Spinal cord (tissue), 9 donors: ENCODE measurements at regions not wholly inside any gene's neighbourhood (a gene's known extent, or its start where the extent isn't known, plus 50 kb on each side); places are given as distances from the start of the nearest gene placed in this dataset.

Experiments used
- DNase-seq, 6 donors: peaks; one replicate each; pipeline versions ENCODE4 v3.0.0 to v3.0.0-alpha.2; 2013 to 2015; ENCODE audit warnings: low spot score in 6 of 6, low read depth in 4 of 6
- H3K27ac ChIP-seq: one replicate; pipeline ENCODE4 v1.5.1; 2013; ENCODE audit warnings: low read depth, low read length, control low read depth
- H3K27me3 ChIP-seq: one replicate; pipeline ENCODE4 v1.6.1; 2013; ENCODE audit warnings: low read length; ENCODE audit not compliant: control insufficient read depth, insufficient read depth
- H3K36me3 ChIP-seq: one replicate; pipeline ENCODE4 v1.6.1; 2013; ENCODE audit warnings: low read length; ENCODE audit not compliant: control insufficient read depth, insufficient read depth
- H3K4me1 ChIP-seq: one replicate; pipeline ENCODE4 v1.6.1; 2013; ENCODE audit warnings: low read length; ENCODE audit not compliant: control insufficient read depth, insufficient read depth
- H3K4me3 ChIP-seq: one replicate; pipeline ENCODE4 v1.5.1; 2013; ENCODE audit warnings: low read depth, low read length, control low read depth
- H3K9me3 ChIP-seq: one replicate; pipeline ENCODE4 v1.6.1; 2013; ENCODE audit warnings: low read length; ENCODE audit not compliant: control insufficient read depth, insufficient read depth
- WGBS: methylation state at CpG from one replicate; pipeline ENCODE4 v1.1.5; 2013; ENCODE audit warnings: missing lambda C conversion rate; ENCODE audit not compliant: insufficient coverage; 5-methylcytosine and 5-hydroxymethylcytosine counted together
- donor health status: healthy.

- Histone ChIP-seq H3K27ac (no peak overlapping the region), H3K36me3 (no peaks in the 10 kb centered on the region), H3K9me3 (no peaks in the 10 kb centered on the region), H3K4me3 (no peak overlapping the region), H3K27me3 (no peaks in the 10 kb centered on the region), H3K4me1 (no peaks in the 10 kb centered on the region)
- DNase-seq = no peak
- no CpG with 5 or more reads among the region's 2 CpGs for WGBS
Observed at GRCh38 chr4:123591875-123592274, 195.3 kb downstream of the SPRY1 start.

GRCh38 chr4:123593655-123594054 lies 197.1 kb downstream of the SPRY1 start:
- Histone ChIP-seq H3K9me3 (no peaks in the 10 kb centered on the region), H3K36me3 (no peaks in the 10 kb centered on the region), H3K4me1 (no peaks in the 10 kb centered on the region), H3K27ac (no peak overlapping the region), H3K4me3 (no peak overlapping the region), H3K27me3 (no peaks in the 10 kb centered on the region)
- no peak for DNase-seq
- 100% methylated on average over 1 of the region's 3 CpGs for WGBS

- Histone ChIP-seq H3K4me3 (no peak overlapping the region), H3K27ac (no peak overlapping the region), H3K27me3 (no peaks in the 10 kb centered on the region), H3K36me3 (no peaks in the 10 kb centered on the region), H3K4me1 (peaks cover 5% of the 10 kb centered on the region), H3K9me3 (no peaks in the 10 kb centered on the region)
- DNase-seq = no peak
- WGBS = no CpG with 5 or more reads among the region's 3 CpGs
Observed at GRCh38 chr4:123596805-123597204, 200.2 kb downstream of the SPRY1 start.

- Histone ChIP-seq H3K9me3 (no peaks in the 10 kb centered on the region), H3K27ac (no peak overlapping the region), H3K27me3 (no peaks in the 10 kb centered on the region), H3K4me1 (peaks cover 5% of the 10 kb centered on the region), H3K4me3 (no peak overlapping the region), H3K36me3 (no peaks in the 10 kb centered on the region)
- no peak for DNase-seq
- WGBS = 80% methylated on average over 1 of the region's 1 CpG
Observed at GRCh38 chr4:123597586-123597985, 201.0 kb downstream of the SPRY1 start.

GRCh38 chr4:123598331-123598730 lies 201.7 kb downstream of the SPRY1 start:
- Histone ChIP-seq H3K27me3 (no peaks in the 10 kb centered on the region), H3K36me3 (no peaks in the 10 kb centered on the region), H3K9me3 (no peaks in the 10 kb centered on the region), H3K4me1 (peaks cover 5% of the 10 kb centered on the region), H3K27ac (no peak overlapping the region), H3K4me3 (no peak overlapping the region)
- DNase-seq = no peak
- WGBS = no CpG with 5 or more reads among the region's 1 CpG

GRCh38 chr4:123599061-123599919 lies 202.7 kb downstream of the SPRY1 start:
- no peaks in the 10 kb centered on the region for H3K9me3 ChIP-seq
- peaks cover 5% of the 10 kb centered on the region for H3K4me1 ChIP-seq
- H3K27me3 ChIP-seq = no peaks in the 10 kb centered on the region
- no peak overlapping the region for H3K4me3 ChIP-seq
- no CpG with 5 or more reads among the region's 3 CpGs for WGBS
- peak in 1 of 6 donors; percentile 42 for DNase-seq
- H3K36me3 ChIP-seq = no peaks in the 10 kb centered on the region
- H3K27ac ChIP-seq = peak overlapping the region; percentile 68

- H3K27ac ChIP-seq = peak overlapping the region; percentile 68
- H3K4me1 ChIP-seq = peaks cover 5% of the 10 kb centered on the region
- no peaks in the 10 kb centered on the region for H3K27me3 ChIP-seq
- H3K36me3 ChIP-seq = no peaks in the 10 kb centered on the region
- DNase-seq = peak in 4 of 6 donors; percentile 62 to 92 (median 74)
- no peaks in the 10 kb centered on the region for H3K9me3 ChIP-seq
- WGBS = no CpG with 5 or more reads among the region's 5 CpGs
- H3K4me3 ChIP-seq = no peak overlapping the region
Observed at GRCh38 chr4:123599920-123600810, 203.6 kb downstream of the SPRY1 start.

- Histone ChIP-seq H3K27me3 (no peaks in the 10 kb centered on the region), H3K4me3 (no peak overlapping the region), H3K36me3 (no peaks in the 10 kb centered on the region), H3K9me3 (no peaks in the 10 kb centered on the region), H3K4me1 (peaks cover 5% of the 10 kb centered on the region), H3K27ac (no peak overlapping the region)
- 67% methylated on average over 2 of the region's 6 CpGs for WGBS
- peak in 1 of 6 donors; percentile 38 for DNase-seq
Observed at GRCh38 chr4:123600987-123601904, 204.7 kb downstream of the SPRY1 start.

- Histone ChIP-seq H3K27ac (no peak overlapping the region), H3K36me3 (no peaks in the 10 kb centered on the region), H3K4me3 (no peak overlapping the region), H3K27me3 (no peaks in the 10 kb centered on the region), H3K9me3 (no peaks in the 10 kb centered on the region), H3K4me1 (peaks cover 5% of the 10 kb centered on the region)
- 60% methylated on average over 3 of the region's 4 CpGs for WGBS
- DNase-seq = no peak
Observed at GRCh38 chr4:123602007-123602406, 205.4 kb downstream of the SPRY1 start.
